HFFc6 (cell line): ENCODE measurements at regions not wholly inside any gene's neighbourhood (a gene's known extent, or its start where the extent isn't known, plus 50 kb on each side); places are given as distances from the start of the nearest gene placed in this dataset.

Source experiments
- DNase-seq: peaks from one replicate; pipeline ENCODE4 v3.0.0-alpha.2; 2018
- H3K27ac Mint-ChIP-seq: 2 replicates; pipeline ENCODE4 v1.8.0; 2020; ENCODE audit warnings: mild to moderate bottlenecking, mixed read lengths
- H3K27me3 Mint-ChIP-seq: 2 replicates; pipeline ENCODE4 v1.8.0; 2021; ENCODE audit warnings: mild to moderate bottlenecking, moderate library complexity, mixed read lengths; ENCODE audit not compliant: insufficient read depth
- H3K36me3 Mint-ChIP-seq: 2 replicates; pipeline ENCODE4 v1.8.0; 2021; ENCODE audit warnings: low read depth, mixed read lengths
- H3K4me1 Mint-ChIP-seq: 2 replicates; pipeline ENCODE4 v1.8.0; 2020; ENCODE audit warnings: low read depth, mixed read lengths
- H3K4me3 Mint-ChIP-seq: 2 replicates; pipeline ENCODE4 v1.8.0; 2020; ENCODE audit warnings: mild to moderate bottlenecking, moderate library complexity, mixed read lengths
- H3K9me3 Mint-ChIP-seq: 2 replicates; pipeline ENCODE4 v1.8.0; 2020; ENCODE audit warnings: mild to moderate bottlenecking, mixed read lengths
- TF ChIP-seq, protein P1 (sequence below): fragments of 200-600 bp; sonication (generic); IDR thresholded peaks from 2 replicates; pipeline ENCODE4 v1.5.0; 2021; ENCODE audit warnings: antibody characterized with exemption, mild to moderate bottlenecking

DNA sequence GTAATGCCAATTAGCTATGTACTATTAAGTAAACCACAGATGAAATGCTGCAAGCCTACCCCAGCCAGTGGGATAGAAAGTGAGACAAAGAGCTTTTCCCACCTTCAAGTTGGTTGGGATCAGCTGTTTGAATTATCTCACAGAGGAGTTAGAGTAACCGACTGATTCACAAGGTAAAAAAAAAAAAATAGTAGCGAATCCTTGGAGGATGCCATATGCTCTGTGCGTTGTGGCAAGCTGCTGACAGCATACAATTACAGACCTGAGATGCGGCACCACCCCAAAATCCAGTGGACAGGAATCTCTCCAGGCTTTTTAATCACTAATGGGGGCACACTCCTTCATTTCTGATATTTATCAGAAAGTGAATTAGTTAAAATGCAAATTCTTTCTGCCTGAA, 157.0 kb upstream of the RMST start:
- DNase-seq, result no peak
- TF ChIP-seq, protein P1, sequence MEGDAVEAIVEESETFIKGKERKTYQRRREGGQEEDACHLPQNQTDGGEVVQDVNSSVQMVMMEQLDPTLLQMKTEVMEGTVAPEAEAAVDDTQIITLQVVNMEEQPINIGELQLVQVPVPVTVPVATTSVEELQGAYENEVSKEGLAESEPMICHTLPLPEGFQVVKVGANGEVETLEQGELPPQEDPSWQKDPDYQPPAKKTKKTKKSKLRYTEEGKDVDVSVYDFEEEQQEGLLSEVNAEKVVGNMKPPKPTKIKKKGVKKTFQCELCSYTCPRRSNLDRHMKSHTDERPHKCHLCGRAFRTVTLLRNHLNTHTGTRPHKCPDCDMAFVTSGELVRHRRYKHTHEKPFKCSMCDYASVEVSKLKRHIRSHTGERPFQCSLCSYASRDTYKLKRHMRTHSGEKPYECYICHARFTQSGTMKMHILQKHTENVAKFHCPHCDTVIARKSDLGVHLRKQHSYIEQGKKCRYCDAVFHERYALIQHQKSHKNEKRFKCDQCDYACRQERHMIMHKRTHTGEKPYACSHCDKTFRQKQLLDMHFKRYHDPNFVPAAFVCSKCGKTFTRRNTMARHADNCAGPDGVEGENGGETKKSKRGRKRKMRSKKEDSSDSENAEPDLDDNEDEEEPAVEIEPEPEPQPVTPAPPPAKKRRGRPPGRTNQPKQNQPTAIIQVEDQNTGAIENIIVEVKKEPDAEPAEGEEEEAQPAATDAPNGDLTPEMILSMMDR, result no peak
- Mint-ChIP-seq H3K9me3 (no peaks in the 10 kb centered on the region; the same call in 1 of the 2 replicates), H3K27me3 (no peaks in the 10 kb centered on the region), H3K4me1 (no peaks in the 10 kb centered on the region), H3K27ac (no peak overlapping the region), H3K4me3 (no peak overlapping the region), H3K36me3 (no peaks in the 10 kb centered on the region)

DNA sequence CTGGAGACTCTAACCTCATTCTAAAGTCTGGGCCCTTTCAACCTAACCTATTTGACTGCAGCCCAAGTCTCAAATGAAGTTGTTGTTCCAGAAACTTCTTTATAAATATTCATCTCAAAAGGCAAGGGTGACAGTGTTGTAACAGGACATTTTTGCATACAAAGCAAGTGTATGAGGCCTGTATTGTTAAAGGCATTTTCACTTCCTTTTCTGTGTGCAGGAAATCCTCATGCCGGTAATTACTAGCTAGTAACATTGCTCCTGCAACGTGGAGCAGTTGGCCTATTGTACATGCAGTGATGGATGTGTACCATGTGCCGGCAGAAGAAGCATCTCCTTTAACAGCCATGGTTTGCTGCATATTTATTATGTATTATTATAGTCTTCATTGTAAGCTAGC, 156.5 kb upstream of the RMST start:
- TF ChIP-seq, protein P1, result no peak
- H3K27me3 Mint-ChIP-seq, result no peaks in the 10 kb centered on the region
- H3K36me3 Mint-ChIP-seq, result no peaks in the 10 kb centered on the region
- DNase-seq, result no peak
- no peak overlapping the region for H3K27ac Mint-ChIP-seq
- no peaks in the 10 kb centered on the region for H3K4me1 Mint-ChIP-seq
- H3K4me3 Mint-ChIP-seq, result no peak overlapping the region
- no peaks in the 10 kb centered on the region; the same call in 1 of the 2 replicates for H3K9me3 Mint-ChIP-seq

DNA sequence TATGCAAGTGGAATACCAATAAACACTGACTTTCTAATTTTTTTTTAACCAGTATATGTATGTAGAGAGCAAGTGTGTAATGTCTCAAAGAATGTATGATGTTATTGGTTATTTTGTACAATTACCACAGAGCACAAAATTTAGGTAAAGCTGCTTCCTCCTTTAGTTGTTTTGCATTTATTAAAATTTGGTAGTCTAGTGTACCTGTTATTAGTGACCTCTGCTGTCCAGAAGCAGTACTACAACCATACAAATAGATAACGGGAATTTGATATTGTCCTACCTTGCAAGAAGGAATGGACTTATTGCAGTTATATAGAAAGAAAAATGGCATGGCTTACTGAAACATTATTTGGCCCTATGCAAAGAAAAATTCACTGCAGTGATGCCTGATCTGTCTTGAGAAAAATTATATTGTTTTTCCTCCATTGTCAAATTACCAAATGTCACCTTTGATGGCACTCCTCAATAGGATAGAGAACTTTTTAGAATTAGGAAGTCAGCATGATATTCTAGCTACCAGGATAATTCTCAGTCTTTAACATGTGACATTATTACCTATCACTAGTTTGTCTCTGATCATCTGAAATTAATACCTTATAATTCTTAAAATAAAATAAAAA, 153.9 kb upstream of the RMST start:
- Mint-ChIP-seq H3K4me1 (no peaks in the 10 kb centered on the region), H3K27me3 (no peaks in the 10 kb centered on the region), H3K27ac (no peak overlapping the region), H3K36me3 (no peaks in the 10 kb centered on the region), H3K9me3 (no peaks in the 10 kb centered on the region), H3K4me3 (no peak overlapping the region)
- TF ChIP-seq, protein P1, result peak; percentile 85
- peak; percentile 47 for DNase-seq

DNA sequence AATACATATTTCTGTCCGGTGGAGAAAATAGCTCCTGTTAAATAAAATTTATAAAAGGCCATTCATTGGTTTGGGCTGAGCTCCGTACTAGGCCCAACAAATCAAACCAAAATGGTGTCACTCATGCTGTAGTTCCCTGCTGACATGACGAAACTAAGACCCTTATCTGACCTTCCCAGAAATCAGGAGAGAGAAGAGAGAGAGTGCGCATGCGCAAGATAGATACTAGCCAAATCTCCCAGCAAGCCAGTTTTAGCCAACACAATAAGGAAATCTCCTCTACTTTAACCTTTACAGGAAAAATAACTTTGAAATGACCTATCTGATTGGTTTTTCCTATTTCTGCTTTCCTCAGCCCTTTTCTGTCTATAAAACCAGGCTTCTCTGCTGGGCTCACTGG, 152.7 kb upstream of the RMST start:
- no peaks in the 10 kb centered on the region for H3K9me3 Mint-ChIP-seq
- H3K36me3 Mint-ChIP-seq, result no peaks in the 10 kb centered on the region
- DNase-seq, result no peak
- no peaks in the 10 kb centered on the region for H3K27me3 Mint-ChIP-seq
- TF ChIP-seq, protein P1, result no peak
- H3K4me1 Mint-ChIP-seq, result no peaks in the 10 kb centered on the region
- H3K27ac Mint-ChIP-seq, result no peak overlapping the region
- H3K4me3 Mint-ChIP-seq, result no peak overlapping the region

DNA sequence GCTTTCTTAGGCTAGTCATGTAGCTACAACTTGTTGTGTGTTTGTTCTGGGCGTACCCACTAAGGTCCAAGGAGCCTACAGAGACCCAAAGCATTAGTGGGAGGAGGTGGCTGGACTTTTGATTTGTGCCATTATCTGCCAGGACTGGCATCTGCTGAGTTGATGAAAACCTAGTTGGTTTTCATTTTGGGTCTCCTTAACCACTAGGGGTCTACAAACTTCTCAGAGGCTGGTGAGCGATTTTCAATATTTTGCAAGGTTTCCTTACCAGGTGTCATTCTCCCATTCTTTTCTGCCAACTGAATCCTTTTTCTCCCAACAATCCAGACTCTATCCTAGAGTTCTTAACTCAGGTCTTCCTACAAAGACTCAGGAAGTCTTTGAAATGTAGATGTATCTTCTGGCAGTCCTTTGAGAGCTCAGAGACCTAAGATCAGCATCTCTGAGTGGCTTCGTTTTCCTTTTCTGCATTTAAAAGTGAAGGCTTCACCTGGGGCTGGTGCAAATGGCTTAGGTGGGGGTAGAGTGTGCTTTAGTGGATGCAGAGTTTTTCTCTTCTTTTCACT, 150.0 kb upstream of the RMST start:
- Mint-ChIP-seq H3K27me3 (no peaks in the 10 kb centered on the region), H3K9me3 (peaks cover 6% of the 10 kb centered on the region; the same call in 1 of the 2 replicates), H3K36me3 (no peaks in the 10 kb centered on the region), H3K27ac (no peak overlapping the region), H3K4me1 (no peaks in the 10 kb centered on the region), H3K4me3 (no peak overlapping the region)
- TF ChIP-seq, protein P1, result 0 out of 2 replicates have a peak, but pooled peaks have one; percentile 15
- no peak for DNase-seq
